DOHH2 (cell line): ENCODE measurements at regions not wholly inside any gene's neighbourhood (a gene's known extent, or its start where the extent isn't known, plus 50 kb on each side); places are given as distances from the start of the nearest gene placed in this dataset.

Source experiments
- CTCF ChIP-seq: fragments of 200-600 bp; sonication (generic); IDR thresholded peaks from one replicate; pipeline ENCODE4 v1.5.1; 2014; ENCODE audit warnings: antibody characterized with exemption, mild to moderate bottlenecking, low read depth, low read length; ENCODE audit not compliant: poor library complexity, severe bottlenecking
- EZH2phosphoT487 ChIP-seq: fragments of 200-600 bp; sonication (generic); IDR thresholded peaks from 2 replicates; pipeline ENCODE4 v1.6.1; 2017; ENCODE audit warnings: borderline replicate concordance, mild to moderate bottlenecking, antibody characterized with exemption, low read length, moderate library complexity, mixed read lengths

DNA sequence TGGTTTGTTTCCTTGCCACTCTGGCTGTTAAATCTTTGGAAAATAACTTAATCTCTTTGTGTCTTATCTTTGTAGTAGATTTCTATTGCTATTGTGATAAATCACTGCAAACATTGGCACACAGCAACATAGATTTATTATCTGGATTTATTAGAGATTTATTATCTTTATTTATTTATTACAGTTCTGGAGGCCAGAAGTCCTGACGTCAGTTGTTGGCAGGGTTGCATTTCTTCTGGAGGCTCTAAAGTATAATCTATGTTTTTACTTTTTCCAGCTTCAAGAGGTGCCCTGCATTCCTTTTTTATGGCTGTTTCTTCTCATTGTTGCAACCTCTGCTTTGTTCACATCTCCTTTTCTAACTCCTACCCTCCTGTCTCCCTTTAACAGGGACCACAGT, 542.8 kb downstream of the GRXCR1 start:
- TF ChIP-seq CTCF (no peak), EZH2phosphoT487 (no peak)
